ENCODE measurements at regions not wholly inside any gene's neighbourhood (a gene's known extent, or its start where the extent isn't known, plus 50 kb on each side); places are given as distances from the start of the nearest gene placed in this dataset.
A peak's percentile ranks its signal among the peaks of the same experiment; 100 is the strongest.
"Not testable (repeated sequence)": the region's sequence is repeated elsewhere in the genome, so short reads cannot be mapped to it uniquely, and the experiment has no call there.

DNA sequence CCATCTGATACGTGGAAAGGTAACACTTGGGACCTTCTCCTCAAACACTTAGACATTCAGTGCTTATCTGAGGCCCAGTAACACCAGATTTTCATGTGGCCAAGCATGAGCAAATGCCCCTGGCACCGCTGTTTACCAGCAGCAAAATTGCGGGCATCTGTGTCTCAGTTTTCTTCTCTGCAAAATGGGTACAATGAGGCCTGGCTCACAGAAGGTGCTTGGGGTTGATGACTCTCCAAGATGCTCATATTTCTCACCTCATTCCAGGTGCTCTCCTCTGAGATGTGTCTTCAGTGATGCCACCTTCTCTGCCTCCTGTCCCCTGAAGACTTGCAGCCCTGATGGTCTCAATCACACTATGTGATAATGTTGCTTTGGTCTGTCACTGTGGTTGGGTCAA, 321.7 kb downstream of the TSN start:
- no peak for DNase-seq

DNA sequence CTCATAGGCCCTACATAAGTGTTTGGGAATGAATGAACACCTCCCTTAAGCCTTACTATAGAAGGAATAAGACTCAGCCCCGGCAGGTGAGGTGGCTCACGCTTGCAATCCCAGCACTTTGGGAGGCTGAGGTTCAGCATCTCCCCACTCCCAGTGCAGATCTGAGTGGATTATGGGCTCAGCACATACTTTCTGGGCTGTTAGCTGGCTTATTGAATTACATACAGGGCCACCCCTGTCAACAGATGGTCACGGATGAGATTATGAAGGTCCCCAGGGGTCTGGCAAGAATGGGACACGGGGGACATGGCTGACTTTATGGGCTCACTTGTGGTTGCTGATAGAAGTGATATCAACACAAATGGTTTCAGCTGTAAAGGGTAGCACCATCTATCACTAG, 322.3 kb downstream of the TSN start:
- DNase-seq, result no peak

DNA sequence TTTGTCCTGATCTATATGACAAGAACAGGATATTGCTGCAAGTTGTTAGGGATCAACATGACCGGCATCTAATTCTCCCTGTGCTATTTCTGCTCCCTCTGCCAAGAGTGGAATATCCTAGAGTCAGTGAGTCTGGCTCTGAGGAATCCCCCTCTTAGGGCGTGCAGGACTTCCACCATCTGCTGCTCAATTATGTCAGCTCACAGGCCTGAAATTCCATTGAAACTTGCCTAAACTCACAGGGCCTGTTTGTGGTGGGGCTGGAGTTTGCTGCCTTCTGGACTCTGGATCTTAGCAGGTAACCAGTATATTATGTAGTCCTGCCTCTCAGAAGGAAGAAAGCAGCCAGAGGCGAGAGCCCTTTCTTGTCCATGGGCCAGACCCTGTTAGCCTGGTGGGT, 323.0 kb downstream of the TSN start:
- DNase-seq, result peak; percentile 59

DNA sequence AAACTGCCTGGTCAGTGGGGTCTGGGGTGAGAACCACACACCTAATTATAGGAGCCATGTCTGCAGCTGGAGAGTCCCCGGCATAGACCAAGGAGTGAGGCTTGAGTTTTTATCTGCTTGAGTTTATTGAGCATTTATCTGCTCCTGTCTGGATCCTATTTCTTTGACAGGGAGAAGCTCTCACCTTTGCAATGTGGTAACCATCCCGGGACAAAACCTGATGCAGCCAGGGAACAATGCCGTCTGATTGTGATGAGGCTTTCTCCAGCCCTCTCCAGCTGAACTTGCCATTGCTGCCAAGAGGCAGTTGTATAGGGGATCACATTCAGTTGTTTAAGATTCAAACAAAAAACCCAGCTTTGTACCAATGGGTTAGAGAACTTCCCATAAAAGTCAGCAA, 324.4 kb downstream of the TSN start:
- DNase-seq, result no peak

DNA sequence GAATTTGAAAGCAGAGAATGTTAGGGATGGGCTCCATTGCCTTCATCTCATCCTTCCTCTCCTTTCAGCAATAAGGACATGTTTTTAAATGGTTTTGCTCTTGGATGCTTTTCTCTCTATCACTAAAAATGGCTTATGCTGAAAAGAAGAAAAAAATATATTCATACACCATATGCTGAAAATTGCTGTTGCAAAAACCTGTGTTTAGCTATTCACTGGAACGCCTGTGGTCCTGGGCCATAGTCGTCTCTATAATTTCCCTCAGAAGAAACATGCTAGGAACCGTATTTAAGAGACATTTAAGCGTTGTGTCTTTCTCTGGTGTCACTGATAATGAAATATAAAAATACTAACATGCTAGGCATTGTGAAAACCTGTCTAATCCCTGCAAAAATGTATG, 324.9 kb downstream of the TSN start:
- DNase-seq, result no peak

DNA sequence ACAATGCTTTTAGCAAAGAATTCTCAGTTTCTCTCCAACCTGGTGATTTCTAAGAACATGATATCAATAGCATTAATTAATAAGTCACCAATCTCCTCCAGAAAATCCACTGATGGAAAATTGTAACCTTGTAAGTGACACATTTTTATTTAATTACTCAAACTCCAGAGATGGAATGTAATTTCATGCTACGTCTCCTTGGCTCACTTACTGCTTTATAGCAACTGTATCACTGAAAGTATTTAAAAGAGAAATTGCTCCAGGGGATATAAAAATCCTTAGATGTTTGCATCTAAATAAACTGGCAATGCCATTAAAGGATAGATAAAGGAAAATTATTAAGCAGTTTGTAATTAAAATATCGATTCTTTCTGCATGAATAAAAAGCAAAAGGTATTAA, 325.4 kb downstream of the TSN start:
- no peak for DNase-seq

DNA sequence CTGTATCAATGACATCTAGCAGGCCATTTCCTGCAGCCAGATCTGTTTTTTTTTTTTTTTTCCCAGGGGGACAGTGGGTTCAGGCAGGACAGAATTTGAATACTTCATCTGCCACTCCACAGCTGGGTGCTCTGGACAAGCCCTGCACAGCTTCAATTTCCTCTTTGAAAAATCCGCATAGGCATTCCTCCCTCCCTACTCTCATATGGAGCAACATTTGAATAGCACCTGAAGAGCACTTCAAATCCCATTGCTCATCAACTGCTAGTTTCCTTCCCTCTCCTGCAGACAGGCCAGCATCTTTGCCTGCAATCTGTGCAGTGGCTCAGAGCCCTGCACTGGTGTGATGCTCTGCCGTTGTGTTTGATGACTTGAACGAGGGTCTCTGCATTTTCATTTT, 326.3 kb downstream of the TSN start:
- no peak for DNase-seq

DNA sequence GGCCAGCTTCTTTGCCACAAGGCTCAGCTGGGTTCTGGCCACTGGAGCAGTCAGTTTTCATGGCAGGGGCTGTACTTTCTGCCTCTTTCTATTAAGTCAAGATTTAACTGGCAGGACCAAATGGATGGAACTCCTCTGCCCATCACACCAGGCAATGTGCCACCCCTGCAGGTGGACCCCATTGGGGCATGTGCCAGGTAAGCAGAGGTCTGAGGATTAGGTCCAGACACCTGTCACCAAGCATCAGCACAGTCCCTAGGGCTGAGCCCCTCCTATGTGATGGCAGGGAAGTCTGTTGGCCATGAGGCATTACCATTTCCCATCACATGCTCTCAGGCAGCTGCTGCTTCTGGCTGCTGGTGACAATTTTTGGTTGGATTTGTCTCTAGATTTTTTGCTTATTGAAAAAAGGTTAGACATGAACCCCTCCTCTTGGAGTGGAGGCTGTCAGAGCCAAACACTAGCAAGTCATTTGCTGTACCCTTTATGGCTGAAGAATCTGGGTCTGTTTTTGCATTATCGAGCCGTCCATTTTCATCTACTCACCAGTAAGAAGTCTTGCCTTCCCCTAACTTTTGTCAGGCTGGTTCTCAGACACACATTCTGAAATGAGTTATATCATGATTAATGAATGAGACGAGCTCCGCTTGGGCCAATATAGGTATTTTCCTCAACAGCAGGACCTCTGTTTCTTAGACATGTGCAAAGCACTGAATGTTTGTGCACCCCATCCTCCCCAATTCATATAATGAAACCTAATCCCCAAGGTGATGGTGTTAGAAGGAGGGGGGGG, 328.0 kb downstream of the TSN start:
- no peak for DNase-seq

DNA sequence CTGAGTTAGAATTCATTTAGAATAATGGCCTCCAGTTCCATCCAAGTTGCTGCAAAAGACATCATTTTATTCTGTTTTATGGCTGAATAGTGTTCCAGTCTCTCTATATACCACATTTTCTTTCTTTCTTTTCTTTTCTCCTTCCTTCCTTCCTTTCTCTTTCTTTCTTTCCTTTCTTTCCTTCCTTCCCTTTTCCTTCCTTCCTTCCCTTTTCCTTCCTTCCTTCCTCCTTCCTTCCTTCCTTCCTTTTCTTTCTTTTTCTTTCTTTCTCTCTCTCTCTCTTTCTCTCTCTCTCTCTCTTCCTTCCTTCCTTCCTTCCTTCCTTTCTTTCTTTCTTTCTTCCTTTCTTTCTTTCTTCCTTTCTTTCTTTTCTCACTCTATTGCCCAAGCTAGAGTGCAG, 330.2 kb downstream of the TSN start:
- DNase-seq, result not testable (repeated sequence)

DNA sequence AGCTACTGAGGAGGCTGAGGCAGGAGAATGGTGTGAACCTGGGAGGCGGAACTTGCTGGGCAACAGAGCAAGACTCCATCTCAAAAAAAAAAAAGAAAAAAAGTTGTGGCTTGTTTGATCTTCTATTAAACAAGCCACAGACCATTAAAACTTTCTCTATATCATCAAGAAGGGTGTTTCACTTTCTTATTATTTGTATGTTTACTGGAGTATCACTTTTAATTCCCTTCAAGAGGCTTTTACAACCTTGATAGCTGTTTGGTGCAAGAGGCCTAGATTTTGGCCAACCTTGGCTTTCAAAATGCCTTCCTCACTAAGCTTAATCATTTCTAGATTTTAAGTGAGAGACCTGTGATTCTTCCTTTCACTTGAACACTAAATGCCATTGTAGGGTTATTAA, 339.1 kb downstream of the TSN start:
- no peak for DNase-seq

DNA sequence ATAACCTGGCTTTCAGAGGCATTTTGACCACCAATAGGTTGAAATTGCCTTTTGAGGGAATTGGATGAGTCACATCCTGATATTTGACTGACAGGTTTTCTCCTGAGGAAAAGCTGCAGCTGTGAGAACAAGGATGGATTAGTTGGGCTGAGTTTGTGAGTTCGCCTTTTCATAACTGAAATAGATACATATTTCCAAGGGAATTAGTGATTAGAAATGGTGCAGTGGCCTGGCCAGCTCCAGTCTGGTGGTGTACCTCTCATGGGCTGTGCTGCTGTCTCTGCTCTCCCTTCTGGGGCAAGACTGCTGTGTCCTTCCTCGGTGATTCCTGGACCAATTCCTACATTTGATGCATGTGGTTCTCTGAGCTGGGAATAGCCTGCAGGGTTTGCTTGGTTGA, 341.3 kb downstream of the TSN start:
- no peak for DNase-seq

DNA sequence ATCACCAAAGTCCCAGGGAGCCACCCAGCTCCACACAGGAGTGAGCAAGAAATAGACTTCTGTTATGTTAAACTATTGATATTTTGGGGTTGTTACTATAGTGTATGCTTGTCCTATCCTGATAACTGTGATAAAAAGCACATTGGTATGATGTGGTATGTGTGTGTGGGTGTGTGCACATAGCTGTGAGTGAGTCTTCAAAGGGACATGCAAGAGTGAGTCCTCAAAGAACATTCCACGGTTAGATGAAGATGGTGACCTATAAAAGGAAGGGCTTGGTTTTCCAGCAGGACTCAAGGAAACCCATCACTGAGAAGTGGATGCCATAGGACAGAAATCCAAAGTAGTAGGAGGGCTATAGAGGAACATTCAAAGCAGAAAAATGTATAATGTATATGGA, 342.9 kb downstream of the TSN start:
- DNase-seq, result no peak

DNA sequence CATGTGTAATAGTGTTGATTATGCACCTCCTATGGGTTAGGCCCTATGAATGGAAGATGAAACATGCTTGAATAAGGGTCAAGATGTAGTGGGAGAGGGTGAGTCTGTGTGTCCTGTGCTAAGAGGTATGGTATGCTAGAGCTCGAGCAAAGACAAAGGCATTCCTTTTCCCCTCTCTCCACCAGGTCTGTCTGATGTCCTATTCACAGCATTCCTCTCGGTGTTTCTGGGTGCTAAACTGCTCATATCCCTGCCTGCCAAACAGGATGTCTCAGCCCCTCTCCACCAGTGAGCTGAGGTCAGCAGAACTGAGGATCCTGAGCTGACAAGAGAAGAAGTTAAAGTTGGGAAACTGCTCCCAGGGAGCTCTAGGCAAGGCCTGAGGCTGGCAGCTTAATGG, 344.9 kb downstream of the TSN start:
- no peak for DNase-seq

DNA sequence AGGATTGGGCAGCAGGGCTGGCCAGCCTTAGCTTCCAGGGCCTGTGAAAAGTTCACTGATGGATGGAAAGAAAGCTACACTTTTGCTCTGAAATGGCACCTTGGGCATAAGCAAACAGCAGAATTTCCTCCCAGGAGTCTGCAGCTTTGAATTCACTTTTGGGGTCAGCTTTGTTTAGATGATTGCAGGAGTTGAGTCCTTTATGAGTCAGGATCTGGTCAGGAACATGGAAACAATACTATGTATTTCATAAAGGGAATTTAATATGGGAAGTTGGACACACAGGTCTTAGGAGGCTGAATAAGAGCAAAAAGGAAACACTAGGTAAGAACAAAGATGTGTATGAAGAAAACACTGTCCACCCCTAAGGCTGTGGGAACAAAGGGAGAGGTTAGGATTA, 345.3 kb downstream of the TSN start:
- DNase-seq, result no peak

DNA sequence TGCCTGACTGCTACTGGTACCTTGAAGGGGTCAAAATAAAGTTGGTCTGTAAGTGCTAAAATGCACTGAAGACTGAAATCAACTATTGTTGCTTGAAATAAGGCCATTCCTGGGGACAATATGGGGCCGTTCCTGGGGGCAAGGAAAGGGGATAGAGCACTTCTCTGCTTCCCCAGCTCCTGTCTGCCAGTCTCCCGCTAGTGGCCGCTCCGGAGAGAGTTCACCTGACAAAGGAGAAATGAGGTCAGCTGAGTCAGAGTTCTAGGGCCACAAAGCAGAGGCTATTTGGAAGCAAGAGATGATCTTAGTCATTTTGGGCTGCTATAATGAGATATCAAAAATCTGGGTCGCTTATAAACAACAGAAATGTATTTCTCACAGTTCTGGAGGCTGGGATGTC, 345.9 kb downstream of the TSN start:
- no peak for DNase-seq

DNA sequence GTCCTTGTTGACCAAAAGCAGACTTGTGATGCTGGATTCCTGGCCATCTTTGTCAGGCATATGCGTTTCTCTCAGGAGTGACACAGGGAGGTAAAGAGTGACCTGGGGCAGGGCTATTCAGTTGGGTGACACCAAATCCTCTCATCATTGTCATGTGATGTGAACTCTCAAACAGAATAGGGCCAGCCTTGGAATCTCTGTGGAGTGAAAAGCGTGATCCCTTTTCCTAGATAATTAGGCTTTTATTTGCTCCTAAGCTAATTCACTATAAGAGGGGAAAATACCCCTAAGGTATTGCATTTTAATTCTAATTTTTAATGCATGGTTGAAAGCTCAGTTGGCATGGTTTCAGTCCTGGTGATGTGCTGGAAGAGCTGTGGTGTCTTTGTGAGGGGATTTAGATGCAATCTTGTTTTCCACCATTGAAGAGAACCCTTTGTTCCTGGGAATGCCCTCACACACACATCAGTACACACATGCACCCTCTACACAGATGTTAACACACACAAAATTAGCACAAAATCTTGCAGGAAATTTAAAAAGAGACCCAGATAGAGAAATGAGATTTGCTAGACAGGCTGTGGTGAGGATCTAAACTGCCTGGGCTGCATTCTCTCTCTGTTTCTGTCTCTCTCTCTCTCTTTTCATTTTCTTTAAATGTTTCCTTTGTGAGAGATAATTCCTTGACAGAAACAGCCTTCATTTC, 349.9 kb downstream of the TSN start:
- DNase-seq, result no peak

DNA sequence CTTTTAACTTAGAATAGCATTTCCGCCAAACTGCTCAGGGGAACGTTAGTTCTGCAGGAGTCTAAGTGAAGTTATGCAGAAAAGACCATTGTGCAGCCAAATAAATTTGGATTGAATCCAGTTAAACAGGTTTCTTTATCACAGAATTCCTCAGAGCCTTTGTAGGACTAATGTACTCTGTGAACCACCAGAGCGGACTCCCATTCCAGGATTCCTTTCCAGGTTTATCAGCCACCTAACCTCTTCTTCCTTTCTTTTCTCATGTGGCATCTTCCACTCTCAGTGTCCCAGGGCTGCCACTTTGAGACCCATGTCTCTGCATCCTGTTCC, 350.4 kb downstream of the TSN start:
- DNase-seq, result no peak

DNA sequence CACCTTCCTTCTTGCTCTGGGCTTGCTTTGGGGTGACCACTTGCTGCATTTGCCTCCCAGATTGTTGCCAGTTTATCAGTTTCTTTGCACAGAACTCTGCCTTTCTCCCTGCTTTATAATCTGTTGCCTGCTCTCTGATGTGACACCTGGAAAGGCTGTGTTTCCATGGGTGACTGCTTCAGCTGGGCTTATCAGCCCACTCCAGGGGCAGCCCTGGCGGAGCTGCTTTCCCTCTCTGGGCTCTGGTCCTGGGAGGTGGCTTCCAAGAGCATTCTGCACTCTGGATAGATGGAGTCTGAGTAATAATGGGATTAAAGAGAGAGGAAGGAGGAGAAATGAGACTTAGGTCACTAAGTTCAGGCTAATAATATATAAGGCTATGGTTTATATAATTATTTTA, 352.7 kb downstream of the TSN start:
- no peak for DNase-seq

DNA sequence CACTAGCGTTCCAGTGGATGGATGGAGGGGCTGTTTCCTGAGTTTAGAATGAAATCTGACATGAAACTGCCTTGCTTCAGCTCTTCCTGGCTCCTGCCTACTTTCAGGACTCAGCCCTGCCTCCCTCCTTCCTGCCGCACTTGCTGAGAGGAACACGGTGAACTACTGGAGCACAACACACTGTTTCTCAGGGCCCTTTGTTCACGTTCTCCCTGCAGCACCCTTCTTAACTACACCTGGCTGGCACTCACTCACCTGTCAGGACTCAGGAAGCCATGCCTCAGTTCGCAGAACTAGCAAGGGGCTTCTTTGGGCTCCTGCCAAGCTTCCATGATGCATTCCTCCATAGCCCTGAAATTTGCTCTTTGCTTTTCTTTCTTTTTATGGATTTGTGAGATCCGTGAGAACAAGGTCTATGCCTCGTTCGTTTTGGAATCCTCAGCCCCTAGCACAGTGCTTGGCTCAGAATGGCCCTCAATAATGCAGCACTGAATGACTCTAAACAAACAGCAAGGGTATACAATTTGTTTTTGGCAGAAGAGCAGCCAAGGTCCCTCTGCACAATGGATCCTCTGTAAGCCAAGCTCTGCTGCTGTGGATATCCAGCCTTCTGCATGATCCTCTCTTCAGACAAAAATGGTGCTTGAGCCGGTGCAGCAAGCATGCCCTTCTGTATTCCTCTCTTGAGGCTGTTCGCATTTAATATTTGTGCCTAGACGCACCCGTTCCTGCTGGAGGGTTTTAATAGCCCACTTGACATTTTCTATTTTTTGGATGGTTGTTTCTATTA, 357.0 kb downstream of the TSN start:
- DNase-seq, result no peak

DNA sequence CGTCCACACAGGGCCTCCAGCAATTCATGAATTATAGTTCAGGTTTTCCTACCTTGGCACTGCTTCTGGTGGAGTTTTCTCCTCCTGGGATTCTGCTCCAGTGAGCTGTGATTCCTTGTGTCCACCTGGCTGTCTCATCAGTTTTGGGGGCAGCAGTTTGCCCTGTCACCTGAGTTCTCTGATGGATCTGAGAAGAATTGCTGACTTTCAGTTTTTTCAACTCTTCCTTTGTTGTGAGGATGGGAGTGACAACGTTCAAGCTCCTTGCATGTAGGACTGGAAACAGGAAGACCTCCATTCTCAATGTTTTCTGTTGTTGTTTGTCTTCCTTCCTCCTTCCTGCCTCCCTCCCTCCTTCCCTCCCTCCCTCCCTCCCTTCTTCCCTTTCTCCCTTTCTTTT, 359.0 kb downstream of the TSN start:
- DNase-seq, result no peak

DNA sequence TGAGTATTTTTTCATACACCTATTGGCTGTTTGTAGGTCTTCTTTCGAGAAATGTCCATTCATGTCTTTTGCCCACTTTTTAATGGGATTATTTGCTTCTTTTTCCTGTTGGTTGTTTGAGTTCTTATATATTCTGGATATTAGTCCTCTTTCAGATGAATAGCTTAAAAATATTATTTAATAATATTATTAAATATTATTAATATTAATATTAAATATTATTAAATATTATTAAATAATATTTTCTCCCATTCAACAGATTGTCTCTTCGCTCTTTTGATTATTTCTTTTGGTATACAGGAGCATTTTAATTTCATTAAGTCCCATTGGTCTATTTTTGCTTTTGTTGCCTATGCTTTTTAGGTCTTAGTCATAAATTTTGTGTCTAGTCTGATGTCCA, 361.9 kb downstream of the TSN start:
- DNase-seq, result no peak

DNA sequence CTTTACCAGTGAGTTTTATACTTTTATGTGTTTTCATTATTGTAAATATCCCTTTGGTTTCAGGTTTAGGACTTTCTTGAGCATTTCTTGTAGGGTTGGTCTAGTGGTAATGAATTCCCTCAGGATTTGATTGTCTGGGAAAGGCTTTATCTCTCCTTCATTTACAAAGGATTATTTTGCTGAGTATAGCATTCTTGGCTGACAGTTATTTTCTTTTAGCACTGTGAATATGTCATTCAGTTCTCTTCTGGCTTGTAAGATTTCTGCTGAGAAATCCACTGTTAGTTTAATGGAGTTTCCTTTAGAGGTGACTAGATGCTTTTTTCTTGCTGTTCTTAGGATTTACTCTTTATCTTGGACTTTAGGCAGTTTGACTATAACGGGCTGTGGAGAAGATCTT, 373.9 kb downstream of the TSN start:
- no peak for DNase-seq

DNA sequence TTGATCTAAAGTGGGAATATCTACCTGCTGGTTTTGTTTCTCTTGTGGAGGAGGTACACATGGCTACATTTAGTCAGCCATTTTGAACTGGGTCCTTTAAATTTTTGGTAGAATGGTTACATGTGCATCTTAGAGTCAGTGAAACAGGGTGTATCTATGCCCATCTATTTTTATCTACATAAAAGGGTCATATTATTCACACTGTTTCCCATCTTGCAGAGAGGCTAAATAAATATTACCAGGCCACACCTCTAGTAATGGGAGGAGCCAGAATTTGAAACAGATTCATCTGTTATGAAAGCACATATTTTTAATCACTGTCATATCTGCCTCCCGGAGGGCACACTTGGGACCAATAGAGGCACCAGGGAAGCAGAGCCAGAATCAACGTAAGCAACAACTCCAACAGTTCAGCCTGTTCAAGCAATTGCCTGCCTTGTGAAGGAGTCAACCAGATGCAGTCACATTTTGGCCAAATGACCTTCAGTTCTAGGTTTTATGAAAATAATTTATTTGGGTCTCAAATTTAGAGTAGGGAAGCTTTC, 376.8 kb downstream of the TSN start:
- DNase-seq, result no peak
